NCI-H1436 (cell line): ENCODE measurements at regions not wholly inside any gene's neighbourhood (a gene's known extent, or its start where the extent isn't known, plus 50 kb on each side); places are given as distances from the start of the nearest gene placed in this dataset.
"Not testable (repeated sequence)": the region's sequence is repeated elsewhere in the genome, so short reads cannot be mapped to it uniquely, and the experiment has no call there.

ENCODE experiments used
- DNase-seq: peaks from one replicate; lab custom pipeline; 2025; lab: John Stamatoyannopoulos, UW

DNA sequence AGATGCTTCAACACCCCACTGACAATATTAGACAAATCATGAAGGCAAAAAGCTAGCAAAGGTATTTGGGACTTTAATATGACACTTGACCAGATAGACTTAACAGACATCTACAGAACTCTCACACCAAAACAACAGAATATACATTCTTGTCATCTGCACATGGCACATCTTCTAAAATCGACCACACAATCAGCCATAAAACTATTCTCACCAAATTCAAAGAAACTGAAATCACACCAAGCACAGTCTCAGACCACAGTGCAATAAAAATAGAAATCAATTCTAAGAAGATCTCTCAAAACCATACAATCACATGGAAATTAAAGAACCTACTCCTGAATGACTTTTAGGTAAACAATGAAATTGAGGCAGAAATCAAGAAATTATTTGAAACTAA lies 340.8 kb downstream of the PPP1R2C start:
- DNase-seq: no peak

DNA sequence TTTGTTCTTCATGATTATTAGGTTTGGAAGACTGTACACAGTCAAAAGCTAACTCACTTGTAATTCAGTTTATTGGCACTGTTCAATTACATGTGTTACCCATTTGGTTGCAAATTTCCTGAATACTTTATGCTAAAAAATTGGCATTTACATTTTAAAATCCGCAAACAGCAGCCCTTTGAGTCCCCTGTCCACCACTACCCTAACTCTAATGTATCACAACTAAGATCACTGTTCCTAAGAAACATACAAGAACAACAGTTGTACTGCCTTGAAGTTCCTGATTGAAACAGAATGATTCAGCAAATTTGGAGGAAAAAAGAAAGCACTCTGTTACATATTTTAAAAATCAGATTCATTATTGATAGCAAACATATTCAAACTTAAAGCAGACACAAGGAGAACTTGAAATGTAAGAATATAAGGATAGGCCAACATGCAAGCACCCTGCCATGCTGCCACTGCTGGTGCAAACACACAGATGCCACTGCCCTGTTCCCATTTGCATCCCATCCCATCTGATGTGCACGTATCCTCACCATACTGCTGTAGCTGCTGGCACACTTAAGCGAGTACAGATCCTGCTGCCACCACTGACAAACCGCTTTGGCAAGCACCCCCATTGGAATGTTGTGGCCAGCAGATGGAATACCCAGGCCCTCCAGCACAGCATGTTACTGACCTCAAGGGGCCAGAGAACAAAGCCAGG lies 343.4 kb downstream of the PPP1R2C start:
- no peak for DNase-seq

DNA sequence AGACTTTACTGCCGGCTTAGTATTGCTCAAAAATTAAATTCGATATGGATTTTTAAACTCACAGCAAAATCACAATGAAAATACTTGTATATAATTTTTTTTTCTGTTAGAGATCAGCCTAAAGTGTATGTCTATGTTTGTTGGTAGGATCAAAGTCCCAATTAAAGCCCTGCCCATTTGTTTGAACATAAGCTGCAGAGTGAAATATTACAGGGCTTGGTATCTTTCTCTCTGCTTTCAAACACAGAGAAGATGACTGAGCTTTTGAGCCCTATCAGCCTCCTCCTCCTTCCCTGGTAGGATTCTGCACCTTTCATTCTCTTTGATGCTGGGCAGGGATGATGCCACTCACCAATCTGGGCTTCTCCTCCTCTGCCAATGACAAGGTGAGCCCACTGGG lies 345.4 kb downstream of the PPP1R2C start:
- DNase-seq: no peak

DNA sequence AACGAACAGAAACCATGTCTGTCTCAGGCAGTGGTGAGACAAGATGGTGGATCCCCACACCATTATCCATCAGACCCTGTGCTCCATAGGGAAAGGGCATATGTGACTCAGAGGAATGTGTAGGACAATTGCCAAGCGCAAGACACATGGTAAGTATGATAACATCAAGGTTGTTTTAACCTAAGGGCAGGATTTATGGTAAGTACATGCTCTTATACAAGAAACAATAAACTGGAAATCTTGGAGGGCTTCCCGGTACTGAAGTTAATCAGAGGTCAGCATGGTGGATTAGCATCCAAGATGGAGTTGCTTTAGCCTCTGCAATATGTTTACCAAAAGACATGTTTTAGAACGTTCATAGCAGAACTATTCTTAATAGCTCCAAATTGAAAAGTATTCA lies 355.0 kb downstream of the PPP1R2C start:
- no peak for DNase-seq

DNA sequence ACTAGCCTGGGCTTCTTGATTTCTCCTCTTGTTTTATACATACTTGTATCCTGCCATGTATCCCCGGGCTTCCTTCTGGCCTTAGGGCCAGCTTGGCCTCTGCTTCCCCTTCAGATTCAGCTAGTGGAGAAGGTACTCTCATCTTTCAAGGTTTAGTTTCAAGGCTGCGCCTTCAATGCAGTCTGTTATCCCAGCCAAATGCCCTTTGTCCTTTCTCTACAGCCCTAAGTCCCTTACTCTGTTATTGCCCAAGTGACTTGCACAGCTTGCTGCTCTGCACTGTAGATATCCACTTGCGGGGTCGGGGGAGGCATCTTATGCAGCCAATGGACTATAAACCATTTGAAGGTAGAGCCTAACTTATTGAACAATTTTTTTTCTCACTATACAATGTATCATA lies 357.5 kb downstream of the PPP1R2C start:
- no peak for DNase-seq

DNA sequence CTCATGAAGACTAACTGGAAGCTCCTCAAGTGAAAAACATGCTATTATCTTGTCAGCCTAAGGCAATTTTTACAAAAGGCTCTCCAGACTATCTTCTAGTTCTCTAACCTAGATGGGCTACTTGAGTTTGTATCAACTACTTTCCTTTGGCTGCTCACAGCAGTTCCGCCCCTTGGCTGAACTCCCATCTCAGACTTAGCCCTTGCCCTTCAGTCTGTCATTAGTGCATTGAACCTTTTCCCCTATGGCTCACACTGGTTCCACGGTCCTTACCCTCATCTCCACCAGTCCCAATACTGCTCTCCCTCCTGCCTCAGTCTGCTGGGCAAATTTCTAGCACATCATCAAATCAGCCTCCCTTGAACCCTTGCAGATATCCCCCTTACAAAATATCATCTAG lies 362.3 kb downstream of the PPP1R2C start:
- DNase-seq: no peak

DNA sequence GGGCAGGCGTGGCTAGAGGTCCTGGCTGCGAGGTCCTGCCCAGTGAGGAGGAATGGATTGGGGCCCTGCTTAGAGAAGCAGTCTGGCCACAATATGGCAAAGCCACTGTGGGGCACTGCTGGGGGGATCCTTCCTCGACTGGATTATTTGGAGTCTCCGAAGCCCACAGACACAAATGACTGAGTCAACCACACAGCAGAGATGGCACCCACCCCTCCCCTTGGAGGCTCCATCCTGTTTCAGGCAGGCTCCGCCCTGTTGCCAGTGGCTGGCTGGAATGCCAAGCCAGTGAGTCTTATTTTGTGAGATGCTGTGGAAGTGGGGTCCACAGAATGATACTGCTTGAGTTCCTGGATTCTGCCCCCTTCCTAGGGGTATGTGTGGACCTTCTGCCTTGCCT lies 363.9 kb downstream of the PPP1R2C start:
- no peak for DNase-seq

DNA sequence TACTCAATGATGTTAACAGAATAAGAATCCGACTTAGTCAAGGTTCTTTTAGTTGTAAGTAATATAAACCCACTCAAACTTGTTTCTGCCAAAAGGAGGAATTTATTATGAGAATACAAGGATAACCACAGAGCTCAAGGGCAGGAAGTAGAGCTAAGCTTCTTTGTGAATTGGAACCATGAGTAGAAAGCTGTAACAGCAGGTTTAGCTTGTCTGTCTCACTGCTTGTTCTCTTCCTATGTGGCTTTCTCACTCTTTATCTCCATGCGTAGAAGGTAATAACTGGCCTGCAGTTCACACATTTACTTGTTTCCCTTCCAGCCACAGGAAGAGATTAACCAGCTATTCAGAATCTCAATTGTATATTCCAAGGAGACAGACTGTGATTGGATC lies 378.3 kb downstream of the PPP1R2C start:
- no peak for DNase-seq

DNA sequence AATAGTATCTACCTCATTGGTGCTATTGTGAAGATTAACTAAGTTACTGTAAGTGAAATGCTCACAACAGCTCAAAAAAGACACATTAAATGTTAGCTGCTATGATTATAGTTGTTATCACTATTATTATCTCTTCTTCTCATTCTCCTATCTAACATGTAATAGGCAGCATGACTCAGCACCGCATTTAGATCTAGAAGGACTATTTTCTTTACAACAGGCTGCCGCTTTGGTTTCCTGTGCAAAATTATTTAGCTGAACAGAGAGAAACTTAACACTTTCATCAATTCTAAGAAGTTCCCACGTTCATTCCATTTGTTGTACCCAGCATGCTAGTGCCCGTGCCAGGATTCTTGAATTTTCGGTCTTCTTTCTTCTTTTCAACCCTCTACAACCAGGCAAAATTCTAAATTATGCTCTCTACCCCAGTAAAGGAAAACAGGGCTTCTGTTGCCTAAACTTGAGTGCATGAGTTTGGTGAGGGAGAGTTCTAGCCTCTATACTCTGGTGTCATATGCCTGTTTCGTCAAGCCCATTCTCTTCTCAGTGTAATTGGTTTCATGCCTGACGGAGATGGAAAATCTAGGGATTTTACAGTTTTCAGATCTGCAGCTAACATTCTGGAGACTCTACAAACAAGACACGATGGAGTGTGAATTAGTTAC lies 378.9 kb downstream of the PPP1R2C start:
- no peak for DNase-seq

DNA sequence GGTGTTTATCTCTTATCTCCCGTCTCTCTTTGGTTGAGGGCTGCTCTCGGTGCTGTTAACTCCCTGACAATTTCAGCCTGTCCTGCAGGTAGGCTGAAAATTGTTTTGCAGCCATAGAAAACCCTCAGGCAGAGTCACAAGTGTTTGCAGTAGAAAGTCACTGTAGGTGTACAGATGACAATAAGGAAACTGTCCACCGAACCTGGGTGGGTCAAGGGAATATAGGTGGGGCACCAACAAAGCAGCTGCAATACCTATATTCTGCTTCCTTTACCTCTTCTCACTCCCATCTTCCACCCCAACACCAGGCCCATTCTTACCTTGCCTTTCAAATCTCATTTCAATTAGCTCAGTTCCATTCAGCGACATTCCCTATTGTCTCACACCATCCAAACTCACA lies 381.8 kb downstream of the PPP1R2C start:
- no peak for DNase-seq

DNA sequence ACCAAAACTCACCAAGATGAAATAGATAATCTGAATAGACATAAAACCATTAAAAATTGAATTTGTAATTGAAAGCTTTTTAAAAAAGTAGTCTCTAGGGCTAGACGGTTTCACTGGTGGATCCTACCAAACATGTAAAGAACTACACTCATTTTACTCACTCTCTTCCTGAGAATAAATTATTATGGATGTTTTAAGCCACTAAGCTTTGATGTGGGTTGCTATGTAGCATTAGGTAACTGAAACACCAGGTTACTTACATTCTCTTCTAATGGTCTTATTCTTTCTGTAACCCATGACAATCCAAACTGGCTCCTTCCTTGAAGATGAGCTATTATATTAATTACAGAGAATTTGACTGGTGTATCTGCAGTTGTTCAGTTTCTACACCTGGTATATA lies 385.1 kb downstream of the PPP1R2C start:
- DNase-seq: no peak

DNA sequence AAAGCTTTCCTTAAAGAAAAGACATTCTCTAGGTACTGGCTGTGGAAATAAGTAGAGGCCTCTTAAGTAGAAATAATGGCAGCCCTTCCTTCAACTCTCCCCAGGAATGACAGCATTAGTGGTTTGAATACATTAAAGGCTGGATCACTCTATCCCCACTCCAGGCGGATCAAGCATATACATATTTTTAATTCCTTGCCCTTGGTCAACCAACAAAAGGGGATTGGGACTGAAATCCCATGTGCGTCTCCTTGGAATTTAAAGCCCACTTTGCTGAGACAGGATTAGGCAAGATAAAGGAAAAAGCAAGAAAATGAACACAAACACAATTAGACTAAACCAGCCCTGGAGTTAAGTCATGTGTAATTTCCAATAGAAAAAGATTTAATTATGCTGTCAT lies 391.3 kb downstream of the PPP1R2C start:
- no peak for DNase-seq

DNA sequence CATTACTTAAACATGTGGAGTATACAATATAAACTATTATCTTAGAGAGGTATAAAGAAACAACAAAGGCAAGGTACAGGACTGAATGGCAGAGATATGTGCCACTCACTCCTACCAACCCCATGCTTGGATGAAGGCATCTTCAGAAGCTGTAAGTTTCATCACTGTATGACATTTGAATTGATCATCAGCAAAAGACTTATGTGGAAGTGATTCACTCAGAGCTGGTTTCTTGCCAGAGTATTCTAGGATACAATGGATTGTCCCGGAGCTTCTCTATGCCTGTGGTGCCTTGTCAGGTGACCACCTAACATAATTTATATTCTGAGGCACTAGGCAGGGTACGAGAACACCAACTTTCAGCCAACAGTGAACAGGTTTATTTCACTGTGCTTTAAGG lies 392.2 kb downstream of the PPP1R2C start:
- DNase-seq: no peak

DNA sequence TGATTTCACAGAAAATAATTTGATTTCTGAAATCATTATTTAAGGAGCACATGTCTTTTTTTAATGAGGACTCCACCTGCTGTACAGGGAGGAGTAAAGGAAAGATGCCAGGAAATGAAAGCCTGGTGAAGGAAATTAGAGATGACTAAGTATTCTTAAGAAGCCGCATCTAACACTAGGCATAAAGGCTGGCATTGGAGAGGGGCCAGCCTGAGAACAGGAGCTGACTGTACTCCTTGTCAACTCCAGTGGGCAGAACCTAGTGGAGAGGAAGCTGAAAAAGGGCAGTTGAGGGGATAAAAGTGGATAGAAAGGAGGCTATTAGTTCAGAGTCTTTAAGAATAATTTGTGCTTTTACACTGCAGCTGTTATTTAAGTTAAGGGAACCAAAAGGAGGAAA lies 393.0 kb downstream of the PPP1R2C start:
- DNase-seq: no peak

DNA sequence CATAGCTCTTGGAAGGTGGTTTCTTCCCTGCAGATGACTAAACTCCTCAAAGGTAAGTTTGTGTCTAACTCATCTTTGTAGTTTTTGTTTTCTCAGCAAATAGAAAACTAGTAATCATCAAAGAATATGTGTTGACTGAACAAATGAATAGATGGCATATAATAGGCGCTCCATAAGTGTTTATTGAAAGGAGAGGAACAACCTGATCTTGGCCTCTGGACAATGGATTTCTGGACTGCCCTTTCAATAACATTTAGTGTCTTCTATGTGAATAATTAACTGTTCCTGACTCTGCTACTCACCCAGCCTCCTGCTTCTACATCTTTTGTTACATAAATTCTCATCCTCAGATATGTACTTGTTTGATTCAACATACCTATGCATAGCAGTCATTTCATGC lies 399.1 kb downstream of the PPP1R2C start:
- DNase-seq: no peak

DNA sequence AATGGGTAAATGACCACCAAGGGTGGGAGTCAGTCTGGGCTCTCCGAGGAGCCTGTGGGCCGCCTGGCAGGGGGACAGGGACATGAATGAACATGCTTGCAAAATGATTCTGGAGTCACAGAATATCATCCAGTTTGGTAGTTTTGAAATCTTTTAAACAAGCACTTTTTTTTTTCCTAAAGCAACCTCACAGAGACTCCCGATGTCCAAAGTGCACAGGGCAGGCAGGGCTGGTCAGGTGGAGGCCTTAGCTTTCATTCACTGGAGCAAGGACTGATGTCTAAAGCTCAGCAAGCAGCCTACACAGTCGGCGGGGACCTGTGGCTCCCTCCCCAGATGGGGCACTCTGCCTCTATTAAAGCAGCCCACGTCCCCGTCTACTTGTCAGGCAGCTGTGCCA lies 402.9 kb downstream of the PPP1R2C start:
- DNase-seq: no peak

DNA sequence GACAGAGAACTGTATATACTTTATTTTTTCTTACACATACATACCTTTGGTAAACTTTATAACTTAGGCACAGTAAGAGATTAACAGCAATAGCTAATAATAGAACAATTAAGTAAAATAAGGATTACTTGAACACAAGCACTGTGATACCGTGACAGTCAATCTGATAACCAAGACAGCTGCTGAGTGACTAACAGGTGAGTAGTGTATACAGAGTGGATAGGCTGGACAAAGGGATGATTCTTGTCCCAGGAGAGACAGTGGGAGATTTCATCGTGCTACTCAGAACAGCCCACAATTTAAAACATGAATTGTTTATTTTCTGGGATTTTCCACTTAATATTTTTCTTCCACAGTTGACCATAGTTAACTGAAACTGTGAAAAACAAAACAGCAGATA lies 411.8 kb downstream of the PPP1R2C start:
- DNase-seq: no peak

DNA sequence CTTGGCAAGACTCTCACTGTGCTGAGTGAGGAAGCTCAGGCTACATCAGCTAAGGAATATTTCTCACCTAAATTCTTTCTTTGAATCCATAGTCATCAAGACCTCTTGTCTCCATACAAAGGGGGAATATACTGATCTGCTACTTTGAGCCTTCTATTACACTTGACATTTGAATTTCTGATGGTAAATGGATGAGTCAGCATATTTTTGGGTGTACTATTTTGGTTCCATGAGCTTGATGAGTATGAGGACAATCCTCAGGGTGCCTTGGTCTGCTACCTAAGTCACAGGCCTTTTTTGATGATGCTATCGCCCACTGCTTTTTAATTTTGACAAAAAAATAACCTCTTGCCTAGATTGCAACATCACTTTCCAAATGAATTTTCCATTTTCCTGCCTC lies 415.7 kb downstream of the PPP1R2C start:
- DNase-seq: no peak

DNA sequence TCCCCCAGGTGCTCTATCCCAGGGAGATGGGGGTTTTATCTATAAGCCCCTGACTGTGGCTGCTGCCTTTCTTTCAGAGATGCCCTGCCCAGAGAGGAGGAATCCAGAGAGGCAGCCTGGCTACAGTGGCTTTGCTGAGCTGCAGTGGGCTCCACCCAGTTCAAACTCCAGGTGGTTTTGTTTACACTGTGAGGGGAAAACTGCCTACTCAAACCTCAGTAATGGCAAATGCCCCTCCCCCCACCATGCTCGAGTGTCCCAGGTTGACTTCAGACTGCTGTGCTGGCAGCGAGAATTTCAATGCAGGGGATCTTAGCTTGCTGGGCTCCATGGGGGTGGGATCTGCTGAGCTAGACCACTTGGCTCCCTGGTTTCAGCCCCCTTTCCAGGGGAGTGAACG lies 419.6 kb upstream of the CASK start:
- not testable (repeated sequence) for DNase-seq
